Muscle of leg (tissue), 3 donors: ENCODE measurements at regions not wholly inside any gene's neighbourhood (a gene's known extent, or its start where the extent isn't known, plus 50 kb on each side); places are given as distances from the start of the nearest gene placed in this dataset.
"Not testable (repeated sequence)": the region's sequence is repeated elsewhere in the genome, so short reads cannot be mapped to it uniquely, and the experiment has no call there.

ENCODE experiments used
- DNase-seq: peaks from one replicate; pipeline ENCODE4 v3.0.0; 2013
- H3K27ac ChIP-seq: one replicate; pipeline ENCODE4 v1.5.1; 2013; ENCODE audit warnings: mild to moderate bottlenecking, low read length, control low read depth
- H3K27me3 ChIP-seq: one replicate; pipeline ENCODE4 v1.6.1; 2013; ENCODE audit warnings: low read length; ENCODE audit not compliant: control insufficient read depth, insufficient read depth
- H3K36me3 ChIP-seq: one replicate; pipeline ENCODE4 v1.6.1; 2013; ENCODE audit warnings: low read length; ENCODE audit not compliant: control insufficient read depth, insufficient read depth
- H3K4me1 ChIP-seq: one replicate; pipeline ENCODE4 v1.6.1; 2013; ENCODE audit warnings: low read length; ENCODE audit not compliant: control insufficient read depth, insufficient read depth
- H3K4me3 ChIP-seq: one replicate; pipeline ENCODE4 v1.5.1; 2013; ENCODE audit warnings: low read length, control low read depth
- H3K9me3 ChIP-seq: replicated peaks from 2 replicates; pipeline ENCODE4 v1.6.1; 2013; ENCODE audit warnings: low read depth, low read length; ENCODE audit not compliant: control insufficient read depth
- WGBS: methylation state at CpG from one replicate; pipeline ENCODE4 v1.1.5; 2013; ENCODE audit warnings: missing lambda C conversion rate; ENCODE audit not compliant: insufficient coverage; 5-methylcytosine and 5-hydroxymethylcytosine counted together

DNA sequence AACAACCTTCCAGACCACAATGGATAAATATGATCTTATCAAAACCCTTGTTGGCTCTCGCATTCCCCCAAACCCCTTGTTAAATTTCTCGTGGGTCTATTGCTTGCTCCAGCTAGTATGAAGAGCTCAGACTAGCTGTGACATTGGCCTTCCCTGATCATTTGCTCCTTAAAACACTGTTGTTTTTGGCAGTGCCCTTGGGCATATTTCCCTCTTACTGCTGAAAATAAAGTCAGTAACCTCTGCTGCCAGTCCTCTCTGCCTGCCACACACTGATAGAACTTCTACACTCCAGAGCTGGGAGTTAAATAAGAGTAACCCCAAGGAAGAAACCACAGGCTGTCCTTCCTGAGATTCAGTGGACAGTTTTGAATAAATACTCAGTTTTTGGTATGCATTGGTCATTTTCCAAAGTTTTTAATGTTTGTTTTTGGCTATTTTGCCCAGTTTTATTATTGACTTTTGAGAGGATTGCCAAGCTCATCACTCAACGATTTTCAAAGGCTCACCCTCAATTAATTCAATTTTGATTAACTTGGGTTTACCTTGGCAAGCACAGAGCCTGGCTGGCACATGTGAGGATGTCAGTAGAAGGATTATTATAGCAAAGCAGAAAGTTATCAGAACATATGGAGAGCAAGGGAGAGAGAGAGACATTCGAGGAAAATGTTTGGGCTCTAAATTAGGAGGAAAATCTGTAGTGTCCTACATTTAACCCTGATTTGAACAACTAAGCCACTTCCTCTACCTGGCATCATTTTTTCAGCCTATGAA is 84.3 kb upstream of the SYN3 start:
- no peaks in the 10 kb centered on the region for H3K27me3 ChIP-seq
- DNase-seq: no peak
- H3K9me3 ChIP-seq: no peaks in the 10 kb centered on the region
- no peak overlapping the region for H3K4me3 ChIP-seq
- WGBS: 87% methylated on average over 2 of the region's 4 CpGs
- no peaks in the 10 kb centered on the region for H3K36me3 ChIP-seq
- no peak overlapping the region for H3K27ac ChIP-seq
- H3K4me1 ChIP-seq: no peaks in the 10 kb centered on the region

DNA sequence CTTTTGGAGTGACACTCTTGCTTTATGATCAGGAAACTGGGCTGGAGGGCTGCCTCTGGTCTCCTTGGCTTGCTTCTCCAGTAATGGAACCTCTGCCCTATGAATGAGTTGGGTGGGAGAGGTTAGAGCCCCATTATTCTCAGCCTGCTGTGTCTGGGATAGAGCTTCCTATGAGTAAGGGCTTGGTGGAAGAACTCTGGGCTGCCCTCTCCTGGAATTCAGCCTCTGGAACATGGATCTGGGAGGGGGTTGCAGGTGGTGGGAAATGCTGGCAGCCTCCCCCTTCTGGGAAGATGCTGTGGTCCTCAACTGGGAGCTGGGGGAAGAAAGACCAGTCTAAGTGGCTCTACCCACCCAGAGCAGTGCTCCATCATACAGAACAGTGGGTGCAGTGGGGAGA is 81.8 kb upstream of the SYN3 start:
- H3K4me1 ChIP-seq: no peaks in the 10 kb centered on the region
- H3K4me3 ChIP-seq: no peak overlapping the region
- no peaks in the 10 kb centered on the region for H3K27me3 ChIP-seq
- no peaks in the 10 kb centered on the region for H3K36me3 ChIP-seq
- no peak for DNase-seq
- no peak overlapping the region for H3K27ac ChIP-seq
- no peaks in the 10 kb centered on the region for H3K9me3 ChIP-seq

DNA sequence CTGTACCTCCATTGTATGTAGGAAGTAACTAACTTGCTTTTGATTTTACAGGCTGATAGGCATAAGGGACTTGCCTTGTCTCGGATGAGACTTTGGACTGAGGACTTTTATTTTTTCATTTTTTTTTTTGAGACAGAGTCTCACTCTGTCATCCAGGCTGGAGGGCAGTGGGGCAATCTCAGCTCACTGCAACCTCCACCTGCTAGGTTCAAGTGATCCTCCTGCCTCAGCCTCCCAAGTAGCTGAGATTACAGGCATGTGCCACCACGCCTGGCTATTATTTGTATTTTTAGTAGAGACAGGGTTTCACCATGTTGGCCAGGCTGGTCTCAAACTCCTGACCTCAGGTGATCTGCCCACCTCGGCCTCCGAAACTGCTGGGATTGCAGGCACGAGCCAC is 80.2 kb upstream of the SYN3 start:
- H3K4me1 ChIP-seq, H3K4me3 ChIP-seq, DNase-seq, H3K36me3 ChIP-seq, H3K27ac ChIP-seq, H3K27me3 ChIP-seq, H3K9me3 ChIP-seq: not testable (repeated sequence)
- WGBS: 81% methylated on average over 3 of the region's 5 CpGs

DNA sequence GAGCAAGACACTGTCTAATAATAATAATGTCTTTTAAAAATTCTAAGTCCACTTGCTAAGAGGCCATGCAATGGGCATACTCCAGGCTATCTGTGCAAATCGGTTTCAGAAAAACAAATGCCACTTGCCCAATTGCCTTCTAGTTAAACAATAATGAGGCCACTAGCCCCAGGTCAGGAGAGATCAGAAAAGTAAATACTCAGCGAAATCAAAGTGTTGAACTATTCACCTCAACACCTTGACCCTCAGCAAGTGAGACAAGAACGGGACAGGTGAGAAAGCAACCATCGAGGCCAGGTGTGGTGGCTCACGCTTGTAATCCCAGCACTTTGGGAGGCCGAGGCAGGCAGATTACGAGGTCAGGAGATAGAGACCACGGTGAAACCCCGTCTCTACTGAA is 72.3 kb upstream of the SYN3 start:
- Histone ChIP-seq H3K36me3 (no peaks in the 10 kb centered on the region), H3K4me3 (no peak overlapping the region), H3K9me3 (no peaks in the 10 kb centered on the region), H3K27ac (no peak overlapping the region), H3K4me1 (no peaks in the 10 kb centered on the region), H3K27me3 (no peaks in the 10 kb centered on the region)
- 83% methylated on average over 6 of the region's 9 CpGs for WGBS
- no peak for DNase-seq

DNA sequence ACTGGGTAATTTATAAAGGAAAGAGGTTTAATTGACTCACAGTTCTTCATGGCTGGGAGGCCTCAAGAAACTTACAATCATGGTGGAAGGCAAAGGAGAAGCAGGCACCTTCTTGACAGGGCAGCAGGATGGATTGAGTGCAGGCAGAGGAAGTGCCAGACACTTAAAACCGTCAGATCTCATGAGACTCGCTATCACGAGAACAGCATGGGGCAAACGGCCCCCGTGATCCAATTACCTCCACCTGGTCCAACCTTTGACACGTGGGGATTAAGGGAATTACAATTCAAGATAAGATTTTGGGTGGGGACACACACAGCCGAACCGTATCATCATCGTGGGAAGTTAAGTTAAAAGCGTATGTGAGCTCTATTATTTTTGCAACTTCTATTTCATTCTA is 71.4 kb upstream of the SYN3 start:
- H3K4me3 ChIP-seq: no peak overlapping the region
- DNase-seq: no peak
- H3K36me3 ChIP-seq: no peaks in the 10 kb centered on the region
- no peaks in the 10 kb centered on the region for H3K4me1 ChIP-seq
- no CpG with 5 or more reads among the region's 10 CpGs for WGBS
- H3K9me3 ChIP-seq: no peaks in the 10 kb centered on the region
- no peak overlapping the region for H3K27ac ChIP-seq
- H3K27me3 ChIP-seq: no peaks in the 10 kb centered on the region

DNA sequence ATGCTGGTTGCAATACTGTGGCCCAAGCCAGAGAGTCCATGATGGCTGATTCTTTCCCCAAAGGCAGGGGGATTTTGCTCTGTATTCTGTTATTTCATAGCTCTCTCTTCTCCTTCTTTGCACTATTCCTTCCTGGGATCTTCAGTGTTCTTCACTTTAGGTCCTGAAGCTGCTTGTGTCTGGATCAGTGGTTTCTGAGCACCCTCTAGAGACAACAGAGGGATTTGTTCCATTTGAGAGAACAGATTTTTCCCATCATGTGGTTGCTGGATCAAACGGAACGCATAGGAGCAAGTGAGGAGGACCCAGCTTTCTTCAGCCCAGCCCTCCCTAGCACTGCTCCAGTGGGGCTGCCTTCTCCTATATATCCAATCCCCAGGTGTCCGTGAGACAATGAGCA is 68.7 kb upstream of the SYN3 start:
- Histone ChIP-seq H3K36me3 (no peaks in the 10 kb centered on the region), H3K27me3 (no peaks in the 10 kb centered on the region), H3K4me3 (no peak overlapping the region), H3K4me1 (no peaks in the 10 kb centered on the region), H3K9me3 (no peaks in the 10 kb centered on the region), H3K27ac (no peak overlapping the region)
- WGBS: no CpG with 5 or more reads among the region's 3 CpGs
- DNase-seq: peak; percentile 24

DNA sequence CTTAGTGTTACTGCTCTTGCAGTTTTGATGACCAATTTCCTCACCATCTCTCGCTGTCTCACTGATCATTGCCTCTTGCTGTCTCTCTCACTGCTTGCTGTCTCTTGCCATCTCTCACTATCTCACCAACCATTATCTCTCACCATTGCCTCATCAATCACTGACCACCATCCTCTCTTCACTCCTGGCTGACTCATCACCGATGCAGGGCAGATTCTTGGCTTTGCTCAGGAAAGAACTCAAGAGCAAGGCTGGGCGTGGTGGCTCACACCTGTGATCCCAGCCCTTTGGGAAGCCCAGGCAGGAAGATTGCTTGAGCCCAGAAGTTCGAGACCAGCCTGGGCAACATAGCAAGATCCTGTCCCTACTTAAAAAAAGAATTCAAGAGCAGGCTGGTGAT is 66.3 kb upstream of the SYN3 start:
- no peak for DNase-seq
- Histone ChIP-seq H3K4me3 (no peak overlapping the region), H3K27me3 (no peaks in the 10 kb centered on the region), H3K4me1 (no peaks in the 10 kb centered on the region), H3K9me3 (no peaks in the 10 kb centered on the region), H3K36me3 (no peaks in the 10 kb centered on the region), H3K27ac (no peak overlapping the region)
- WGBS: 87% methylated on average over 3 of the region's 4 CpGs

DNA sequence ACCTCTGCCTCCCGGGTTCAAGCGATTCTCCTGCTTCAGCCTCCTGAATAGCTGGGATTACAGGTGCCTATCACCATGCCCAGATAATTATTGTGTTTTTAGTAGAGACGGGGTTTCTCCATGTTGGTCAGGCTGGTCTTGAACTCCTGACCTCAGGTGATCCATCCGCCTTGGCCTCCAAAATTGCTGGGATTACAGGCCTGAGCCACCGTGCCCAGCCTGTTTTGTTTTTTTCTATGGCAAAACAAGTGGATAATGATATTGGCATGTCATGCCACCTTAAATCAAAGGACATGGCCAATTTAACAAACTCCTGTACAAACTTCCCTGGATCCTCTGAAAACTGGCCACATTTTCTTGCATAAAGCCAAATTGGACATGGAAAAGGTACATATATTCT is 64.3 kb upstream of the SYN3 start:
- H3K27me3 ChIP-seq, DNase-seq, H3K4me1 ChIP-seq, H3K36me3 ChIP-seq, H3K4me3 ChIP-seq, H3K27ac ChIP-seq, H3K9me3 ChIP-seq: not testable (repeated sequence)
- WGBS: 60% methylated on average over 1 of the region's 5 CpGs

DNA sequence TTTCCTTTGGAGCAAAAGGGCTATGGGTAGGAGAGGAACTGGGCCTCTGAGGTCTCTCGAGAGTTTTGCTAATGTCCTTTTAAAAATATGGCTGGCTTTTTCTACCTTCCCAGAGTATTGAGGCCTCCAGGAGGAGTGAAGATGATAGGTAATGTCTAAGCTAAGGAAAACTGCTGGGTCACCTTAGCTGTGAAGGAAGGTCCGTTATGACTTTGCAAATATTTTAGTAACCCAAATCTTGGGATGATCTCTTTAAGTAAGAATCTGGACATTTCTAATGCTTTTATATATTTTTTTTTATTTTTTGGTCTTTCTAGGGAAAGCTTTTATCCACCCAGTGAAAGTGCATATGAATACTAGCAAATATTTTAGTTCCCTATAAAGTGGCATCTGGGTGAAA is 60.9 kb upstream of the SYN3 start:
- no peaks in the 10 kb centered on the region for H3K4me1 ChIP-seq
- no peaks in the 10 kb centered on the region for H3K27me3 ChIP-seq
- no peaks in the 10 kb centered on the region for H3K9me3 ChIP-seq
- H3K36me3 ChIP-seq: no peaks in the 10 kb centered on the region
- H3K27ac ChIP-seq: no peak overlapping the region
- WGBS: no CpG with 5 or more reads among the region's 2 CpGs
- no peak overlapping the region for H3K4me3 ChIP-seq
- DNase-seq: no peak

DNA sequence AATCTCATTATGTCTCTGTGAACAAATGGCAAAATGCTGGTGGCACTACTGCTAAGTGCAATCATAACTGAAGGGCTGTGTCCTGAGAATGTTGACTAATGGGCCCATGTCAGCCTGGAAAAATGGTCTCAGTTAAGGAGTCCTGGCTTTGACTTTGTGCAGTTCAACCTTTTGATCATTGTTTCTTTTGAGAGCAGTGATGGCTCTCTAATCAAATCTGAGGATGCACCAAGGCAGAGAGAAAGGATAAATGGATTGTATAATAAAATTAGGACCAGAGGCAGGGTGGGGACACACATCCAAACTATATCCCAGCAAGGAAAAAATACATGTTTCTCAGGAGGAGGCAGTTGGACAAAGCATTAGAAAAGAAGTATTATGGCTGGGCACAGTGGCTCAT is 59.6 kb upstream of the SYN3 start:
- H3K4me3 ChIP-seq: no peak overlapping the region
- no peaks in the 10 kb centered on the region for H3K27me3 ChIP-seq

More for the DNA sequence above, 59.6 kb upstream of the SYN3 start:
- H3K27ac ChIP-seq: no peak overlapping the region
- no peaks in the 10 kb centered on the region for H3K4me1 ChIP-seq
- H3K36me3 ChIP-seq: no peaks in the 10 kb centered on the region
- no peak for DNase-seq
- H3K9me3 ChIP-seq: no peaks in the 10 kb centered on the region
